SU-DHL-6 (cell line): ENCODE measurements at regions not wholly inside any gene's neighbourhood (a gene's known extent, or its start where the extent isn't known, plus 50 kb on each side); places are given as distances from the start of the nearest gene placed in this dataset.

Experiments
- EZH2phosphoT487 ChIP-seq: fragments of 200-600 bp; sonication (generic), shearing (Covaris generic); conservative IDR thresholded peaks from 2 replicates; pipeline ENCODE4 v1.6.1; 2018; ENCODE audit warnings: mild to moderate bottlenecking, antibody characterized with exemption, low read length, moderate library complexity, mixed read lengths
- TF ChIP-seq, protein P1 (sequence below): fragments of 200-600 bp; sonication (generic); IDR thresholded peaks from one replicate; pipeline ENCODE4 v1.5.1; 2017; ENCODE audit warnings: antibody characterized with exemption, mild to moderate bottlenecking, low read length, moderate library complexity; ENCODE audit not compliant: insufficient read depth, poor library complexity, severe bottlenecking

- TF ChIP-seq, protein P1, sequence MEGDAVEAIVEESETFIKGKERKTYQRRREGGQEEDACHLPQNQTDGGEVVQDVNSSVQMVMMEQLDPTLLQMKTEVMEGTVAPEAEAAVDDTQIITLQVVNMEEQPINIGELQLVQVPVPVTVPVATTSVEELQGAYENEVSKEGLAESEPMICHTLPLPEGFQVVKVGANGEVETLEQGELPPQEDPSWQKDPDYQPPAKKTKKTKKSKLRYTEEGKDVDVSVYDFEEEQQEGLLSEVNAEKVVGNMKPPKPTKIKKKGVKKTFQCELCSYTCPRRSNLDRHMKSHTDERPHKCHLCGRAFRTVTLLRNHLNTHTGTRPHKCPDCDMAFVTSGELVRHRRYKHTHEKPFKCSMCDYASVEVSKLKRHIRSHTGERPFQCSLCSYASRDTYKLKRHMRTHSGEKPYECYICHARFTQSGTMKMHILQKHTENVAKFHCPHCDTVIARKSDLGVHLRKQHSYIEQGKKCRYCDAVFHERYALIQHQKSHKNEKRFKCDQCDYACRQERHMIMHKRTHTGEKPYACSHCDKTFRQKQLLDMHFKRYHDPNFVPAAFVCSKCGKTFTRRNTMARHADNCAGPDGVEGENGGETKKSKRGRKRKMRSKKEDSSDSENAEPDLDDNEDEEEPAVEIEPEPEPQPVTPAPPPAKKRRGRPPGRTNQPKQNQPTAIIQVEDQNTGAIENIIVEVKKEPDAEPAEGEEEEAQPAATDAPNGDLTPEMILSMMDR: no peak
- TF ChIP-seq EZH2phosphoT487: no peak
Observed at GRCh38 chr3:187807086-187807862, 62.0 kb upstream of the BCL6 start.
